Stromal cell of bone marrow (primary cell): ENCODE measurements at regions not wholly inside any gene's neighbourhood (a gene's known extent, or its start where the extent isn't known, plus 50 kb on each side); places are given as distances from the start of the nearest gene placed in this dataset.
A peak's percentile ranks its signal among the peaks of the same experiment; 100 is the strongest.

ENCODE experiments used
- DNase-seq: peaks from one replicate; pipeline ENCODE4 v3.0.0-alpha.2; 2012; ENCODE audit warnings: low read depth

GRCh38 chr9:82216435-82216834, 227.9 kb downstream of the SPATA31D1 start:
- DNase-seq: no peak

DNA sequence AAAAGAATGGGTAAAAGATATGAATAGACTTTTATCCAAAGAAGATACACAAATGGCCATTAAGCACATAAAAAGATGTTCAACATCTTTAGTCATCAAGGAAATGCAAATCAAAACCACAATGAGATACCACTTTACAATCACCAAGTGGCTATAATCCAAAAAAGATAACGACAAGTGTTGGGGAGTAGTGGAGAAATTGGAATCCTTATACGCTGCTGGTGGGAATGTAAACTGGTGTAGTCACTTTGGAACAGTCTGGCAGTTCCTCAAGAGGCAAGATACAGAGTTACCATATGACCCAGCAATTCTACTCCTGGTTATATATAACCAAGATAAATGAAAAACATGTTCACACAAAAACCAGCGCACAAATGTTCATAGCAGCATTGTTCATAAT, 234.9 kb downstream of the SPATA31D1 start:
- DNase-seq: no peak

GRCh38 chr9:82231411-82231810, 242.8 kb downstream of the SPATA31D1 start:
- no peak for DNase-seq

DNA sequence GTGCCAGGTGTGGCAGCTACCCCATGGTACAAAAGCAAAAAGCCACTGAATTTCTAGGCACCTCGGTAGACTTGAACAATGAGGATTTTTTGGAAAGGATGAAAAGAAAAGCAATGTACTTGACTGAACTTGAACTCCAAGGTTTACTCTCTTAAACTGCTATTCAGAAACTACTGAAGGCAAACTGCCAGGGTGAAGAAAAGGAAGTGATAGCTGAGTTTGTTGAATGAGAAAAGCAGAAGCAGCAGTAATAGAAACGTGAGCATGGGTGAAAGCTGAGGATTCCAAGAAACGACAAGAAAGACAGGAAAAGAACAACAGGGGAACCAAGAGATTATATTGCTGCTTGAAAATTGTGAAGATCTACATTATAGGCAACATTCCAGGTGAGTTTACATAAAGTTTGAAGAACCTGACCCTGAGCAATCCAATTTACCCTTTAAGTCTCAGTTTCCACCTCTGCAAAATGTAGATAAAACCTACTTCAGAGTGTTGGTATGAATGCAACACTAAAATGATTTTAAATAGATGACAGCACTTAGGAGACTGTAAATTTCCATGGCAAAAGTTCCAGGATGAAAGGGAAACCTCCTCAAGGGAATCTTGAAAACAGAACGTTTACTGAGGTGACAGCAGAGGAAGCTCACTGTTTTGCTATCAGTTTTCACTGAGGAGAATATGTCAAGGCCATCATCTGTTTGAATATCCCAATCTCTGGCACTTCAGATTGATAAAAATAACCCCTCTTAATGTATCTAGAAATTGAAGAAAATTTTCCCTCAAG, 245.8 kb downstream of the SPATA31D1 start:
- no peak for DNase-seq

DNA sequence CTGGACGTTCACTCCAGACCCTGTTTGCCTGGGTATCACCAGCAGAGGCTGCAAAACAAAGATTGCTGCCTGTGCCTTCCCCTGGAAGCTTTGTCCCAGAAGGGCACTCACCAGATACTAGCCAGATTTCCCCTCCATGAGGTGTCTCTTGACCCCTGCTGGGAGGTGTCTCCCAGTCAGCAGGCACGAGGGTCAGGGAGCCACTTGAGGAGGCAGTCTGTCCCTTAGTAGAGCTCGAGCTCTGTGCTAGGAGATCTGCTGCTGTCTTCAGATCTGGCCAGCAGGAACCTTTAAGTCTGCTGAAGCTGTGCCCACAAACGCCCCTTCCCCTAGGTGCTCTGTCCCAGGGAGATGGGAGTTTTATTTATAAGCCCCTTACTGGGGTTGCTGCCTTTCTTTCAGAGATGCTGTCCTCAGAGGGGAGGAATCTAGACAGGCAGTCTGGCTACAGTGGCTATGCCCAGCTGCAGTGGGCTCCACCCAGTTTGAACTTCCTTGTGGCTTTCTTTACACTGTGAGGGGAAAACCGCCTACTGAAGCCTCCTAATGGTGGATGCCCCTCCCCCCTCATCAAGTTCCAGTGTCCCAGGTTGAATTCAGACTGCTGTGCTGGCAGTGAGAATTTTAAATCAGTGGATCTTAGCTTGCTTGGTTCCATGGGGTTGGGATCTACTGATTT, 253.9 kb downstream of the SPATA31D1 start:
- DNase-seq: no peak

GRCh38 chr9:82247318-82247717, 258.7 kb downstream of the SPATA31D1 start:
- DNase-seq: no peak

- DNase-seq: no peak
These were observed 263.5 kb downstream of the SPATA31D1 start for GRCh38 chr9:82252116-82252515.

DNA sequence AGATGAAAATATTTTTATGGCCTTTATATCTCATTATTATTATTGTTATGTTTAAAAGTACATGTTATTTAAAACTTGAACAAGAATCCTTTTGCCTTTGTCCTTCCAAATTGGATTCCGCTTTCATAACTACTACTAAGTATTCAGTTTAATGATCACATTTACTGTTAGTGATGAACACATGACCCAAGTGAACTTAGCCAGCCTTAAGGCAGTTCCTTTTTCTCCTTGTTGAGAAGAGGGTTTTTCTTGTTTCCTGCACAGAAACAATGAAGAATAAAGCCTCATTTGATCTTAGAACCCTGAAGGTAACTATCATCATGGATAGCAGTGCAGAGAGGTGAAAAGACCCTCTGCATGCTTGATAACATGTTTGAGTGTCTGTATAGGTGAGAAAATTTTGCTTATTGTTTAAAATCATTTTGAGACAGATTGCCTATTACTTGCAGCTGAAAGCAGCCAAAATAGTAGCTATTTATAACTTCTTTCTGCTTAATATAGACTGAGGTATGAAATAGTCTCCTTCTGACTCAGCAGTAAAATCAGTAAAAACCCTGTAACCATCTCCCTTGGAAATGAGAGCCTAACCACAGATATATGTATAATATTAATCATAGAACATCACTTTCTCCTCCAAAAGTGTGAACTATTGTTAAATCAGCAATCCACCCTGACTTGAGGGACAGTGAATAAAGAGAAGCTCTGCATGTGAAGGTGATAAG, 266.2 kb downstream of the SPATA31D1 start:
- no peak for DNase-seq

- DNase-seq: no peak
These were observed 267.1 kb downstream of the SPATA31D1 start for GRCh38 chr9:82255481-82256176.

- no peak for DNase-seq
These were observed 272.1 kb downstream of the SPATA31D1 start for GRCh38 chr9:82260691-82261090.

GRCh38 chr9:82263619-82264018, 275.0 kb downstream of the SPATA31D1 start:
- no peak for DNase-seq

DNA sequence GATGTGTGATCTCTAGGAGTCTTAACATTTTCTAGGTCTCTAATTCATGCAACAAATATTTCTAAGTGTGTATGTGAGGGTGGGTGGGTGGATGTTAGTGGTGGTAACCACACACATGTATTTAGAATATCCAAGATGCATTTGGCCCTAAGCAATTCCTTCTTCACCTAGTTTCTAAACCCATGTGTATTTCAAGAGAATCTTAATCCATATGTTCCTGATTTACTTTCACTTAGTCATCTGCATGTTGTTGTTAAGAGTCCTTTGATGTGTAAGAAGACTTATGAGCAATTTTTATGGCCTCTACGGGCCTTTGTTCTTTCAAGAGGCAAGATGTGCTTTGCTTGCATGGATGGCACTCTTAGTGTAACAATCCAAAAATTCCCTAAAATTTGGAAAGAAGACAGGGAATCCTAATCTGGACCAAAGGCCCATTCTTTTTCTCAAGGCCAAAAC, 282.6 kb downstream of the SPATA31D1 start:
- peak; percentile 55 for DNase-seq

- DNase-seq: peak; percentile 3
These were observed 284.5 kb downstream of the SPATA31D1 start for GRCh38 chr9:82273121-82273520.

DNA sequence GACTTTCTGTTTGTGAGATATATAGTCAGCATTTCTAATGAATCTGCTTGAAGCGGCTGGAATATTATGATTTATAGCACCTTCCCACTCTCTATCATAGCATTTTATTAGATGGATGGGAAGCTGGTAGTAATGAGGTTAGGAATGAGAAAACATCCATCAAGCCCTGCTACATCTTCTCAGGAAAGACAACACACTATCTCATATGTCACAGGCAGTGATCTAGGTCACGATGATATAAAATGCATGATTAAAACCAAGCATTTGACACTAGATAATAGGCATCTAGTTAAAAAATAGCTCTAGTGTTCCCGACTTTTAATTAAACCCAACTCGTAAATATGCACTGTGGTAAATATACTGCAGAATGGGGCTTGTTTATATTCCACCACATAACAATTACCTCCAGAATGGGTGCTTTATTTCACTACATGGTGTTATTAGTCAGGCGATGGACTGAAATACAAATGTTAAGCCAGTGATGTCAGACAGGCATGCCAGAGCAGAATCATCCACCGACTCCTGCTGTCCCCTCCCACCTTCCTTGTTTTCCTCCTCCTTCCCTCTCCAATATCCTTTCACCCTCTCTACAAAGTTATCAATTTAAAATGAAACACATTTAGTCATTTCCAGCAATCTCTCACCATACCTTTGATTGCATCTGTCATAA, 286.8 kb downstream of the SPATA31D1 start:
- DNase-seq: no peak

- DNase-seq: peak; percentile 2
These were observed 292.5 kb downstream of the SPATA31D1 start for GRCh38 chr9:82281066-82281465.

DNA sequence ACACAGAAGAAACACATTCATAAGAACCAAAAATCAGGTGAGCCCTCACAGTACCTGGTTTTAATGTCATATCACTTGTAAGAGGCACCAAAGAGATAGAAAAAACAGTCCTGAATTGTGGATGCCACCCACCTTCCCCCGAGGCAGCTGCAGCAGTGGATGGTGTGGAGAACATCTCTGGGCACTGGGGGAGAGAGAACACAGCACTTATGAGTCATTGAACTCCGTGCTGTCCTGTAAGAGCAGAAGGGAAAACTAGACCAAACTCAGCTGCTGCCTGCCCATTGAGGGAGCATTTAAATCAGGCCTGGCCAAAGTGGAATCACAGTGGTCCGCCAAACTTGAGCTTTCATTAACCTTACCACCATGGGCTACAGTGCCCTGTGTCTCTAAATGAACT, 296.2 kb downstream of the SPATA31D1 start:
- no peak for DNase-seq

- no peak for DNase-seq
These were observed 306.6 kb downstream of the SPATA31D1 start for GRCh38 chr9:82295181-82295580.

- no peak for DNase-seq
These were observed 311.3 kb downstream of the SPATA31D1 start for GRCh38 chr9:82299870-82300269.

- no peak for DNase-seq
These were observed 314.5 kb downstream of the SPATA31D1 start for GRCh38 chr9:82302968-82303655.

DNA sequence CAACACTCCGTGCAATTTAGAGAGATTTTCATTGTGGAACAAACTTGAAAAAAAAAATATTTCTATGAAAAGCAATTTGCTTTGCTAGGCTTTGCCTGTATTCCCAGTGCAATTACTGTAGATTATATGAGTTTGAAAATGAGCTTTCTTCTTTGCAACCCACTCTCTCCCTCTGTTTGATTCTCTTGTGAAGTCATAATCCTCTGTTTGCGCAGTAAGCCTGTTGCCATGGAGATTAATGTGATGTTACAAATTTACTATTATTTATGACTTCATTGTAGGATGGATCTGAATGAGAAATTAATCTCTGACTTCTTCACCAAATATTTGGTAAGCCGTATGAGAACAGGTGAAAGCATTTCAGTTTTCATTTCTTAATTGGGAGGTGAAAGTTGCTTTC, 320.3 kb downstream of the SPATA31D1 start:
- no peak for DNase-seq

DNA sequence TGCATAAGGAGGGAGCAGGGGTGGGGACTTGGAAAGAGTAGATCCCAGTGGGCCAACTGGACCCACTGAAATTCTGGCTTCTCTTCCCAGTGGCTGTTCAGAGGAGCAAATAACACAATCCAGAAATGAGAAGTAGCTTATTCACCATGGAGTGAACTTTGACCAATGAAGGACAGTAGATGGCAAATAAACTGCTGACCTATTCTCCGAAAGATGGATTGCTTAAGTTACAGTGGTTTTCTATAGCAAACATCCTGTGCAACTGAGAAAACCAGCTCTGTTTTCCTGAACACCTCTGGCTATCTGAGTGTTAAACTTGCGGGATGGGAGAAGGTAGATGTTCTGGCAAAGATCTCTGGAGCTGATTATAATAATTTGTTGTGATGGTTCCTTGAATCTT, 325.1 kb downstream of the SPATA31D1 start:
- DNase-seq: no peak
